Mesendoderm (in vitro differentiated cells): ENCODE measurements at regions not wholly inside any gene's neighbourhood (a gene's known extent, or its start where the extent isn't known, plus 50 kb on each side); places are given as distances from the start of the nearest gene placed in this dataset.

Experiments used
- DNase-seq: peaks from one replicate; pipeline ENCODE4 v3.0.0; 2013
- H2AK5ac ChIP-seq: 2 replicates; pipeline ENCODE4 v1.6.1; 2013; ENCODE audit warnings: low read length, inconsistent platforms
- H2BK120ac ChIP-seq: 2 replicates; pipeline ENCODE4 v1.6.1; 2013; ENCODE audit warnings: low read depth, mild to moderate bottlenecking, low read length, moderate library complexity, mixed read lengths
- H2BK15ac ChIP-seq: replicated peaks from 2 replicates; pipeline ENCODE4 v1.6.1; 2013; ENCODE audit warnings: low read depth, mild to moderate bottlenecking, moderate library complexity
- H2BK5ac ChIP-seq: 2 replicates; pipeline ENCODE4 v1.6.1; 2013; ENCODE audit warnings: low read length, inconsistent platforms
- H3K18ac ChIP-seq: 2 replicates; pipeline ENCODE4 v1.6.1; 2013; ENCODE audit warnings: mild to moderate bottlenecking, low read length, mixed read lengths
- H3K23ac ChIP-seq: one replicate; pipeline ENCODE4 v1.6.1; 2013; ENCODE audit warnings: low read length
- H3K27ac ChIP-seq: 2 replicates; pipeline ENCODE4 v1.5.1; 2013; ENCODE audit warnings: low read depth, mild to moderate bottlenecking, inconsistent platforms, low read length, moderate library complexity
- H3K27me3 ChIP-seq: 2 replicates; pipeline ENCODE4 v1.6.1; 2013; ENCODE audit warnings: low read length, control low read depth, mild to moderate bottlenecking, inconsistent platforms; ENCODE audit not compliant: insufficient read depth, poor library complexity
- H3K36me3 ChIP-seq: 2 replicates; pipeline ENCODE4 v1.6.1; 2013; ENCODE audit warnings: low read length, inconsistent platforms; ENCODE audit not compliant: control insufficient read depth, insufficient read depth
- H3K4ac ChIP-seq: one replicate; pipeline ENCODE4 v1.6.1; 2013; ENCODE audit warnings: low read depth, mild to moderate bottlenecking, low read length, moderate library complexity
- H3K4me1 ChIP-seq: 2 replicates; pipeline ENCODE4 v1.6.1; 2013; ENCODE audit warnings: low read depth, low read length, inconsistent platforms; ENCODE audit not compliant: control insufficient read depth
- H3K4me2 ChIP-seq: 2 replicates; pipeline ENCODE4 v1.6.1; 2013; ENCODE audit warnings: low read length
- H3K4me3 ChIP-seq: 2 replicates; pipeline ENCODE4 v1.5.1; 2013; ENCODE audit warnings: mild to moderate bottlenecking, low read length
- H3K56ac ChIP-seq: one replicate; pipeline ENCODE4 v1.6.1; 2013; ENCODE audit warnings: low read length
- H3K79me1 ChIP-seq: 2 replicates; pipeline ENCODE4 v1.6.1; 2013; ENCODE audit warnings: low read length, inconsistent platforms
- H3K79me2 ChIP-seq: 2 replicates; pipeline ENCODE4 v1.6.1; 2013; ENCODE audit warnings: mild to moderate bottlenecking, low read length; ENCODE audit not compliant: control insufficient read depth, insufficient read depth
- H3K9ac ChIP-seq: 2 replicates; pipeline ENCODE4 v1.6.1; 2013; ENCODE audit warnings: low read length, inconsistent platforms
- H4K5ac ChIP-seq: one replicate; pipeline ENCODE4 v1.6.1; 2013; ENCODE audit warnings: low read length
- H4K8ac ChIP-seq: one replicate; pipeline ENCODE4 v1.6.1; 2013; ENCODE audit warnings: low read depth, mild to moderate bottlenecking, control low read depth, low read length, moderate library complexity
- WGBS: extraction: QIAGEN DNeasy Blood & Tissue Kit; methylation state at CpG from one replicate; pipeline ENCODE4 v1.1.7; 2013; ENCODE audit warnings: low lambda C conversion rate, missing lambda C conversion rate; ENCODE audit not compliant: insufficient coverage; ENCODE audit errors: extremely low coverage; 5-methylcytosine and 5-hydroxymethylcytosine counted together

DNA sequence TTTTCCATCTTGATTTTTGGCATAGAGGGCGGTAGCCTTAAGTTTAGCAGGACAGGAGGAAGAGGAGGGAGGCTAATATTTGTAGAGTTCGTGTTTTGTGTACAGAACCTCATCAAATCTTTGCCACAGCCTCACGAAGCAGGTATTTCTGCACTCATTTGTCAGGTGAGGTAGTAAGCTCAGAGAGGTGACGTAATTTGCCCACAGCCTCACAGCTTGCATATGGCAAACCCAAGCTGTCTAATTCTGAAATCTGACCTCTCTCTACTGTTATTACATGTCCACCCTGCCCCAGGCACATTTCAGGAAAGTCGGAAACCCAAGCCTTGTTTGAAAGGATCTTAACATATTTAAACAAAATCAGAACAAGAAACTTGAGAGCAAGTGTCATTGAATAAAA, 91.1 kb upstream of the TPM1 start:
- Histone ChIP-seq H3K4ac (no peak overlapping the region), H3K27me3 (no peaks in the 10 kb centered on the region), H3K36me3 (no peaks in the 10 kb centered on the region), H3K79me1 (no peaks in the 10 kb centered on the region), H3K79me2 (no peaks in the 10 kb centered on the region), H3K4me2 (no peak overlapping the region), H2BK15ac (no peak overlapping the region), H3K56ac (no peak overlapping the region), H2AK5ac (no peak overlapping the region), H3K4me1 (no peaks in the 10 kb centered on the region), H4K5ac (no peak overlapping the region), H3K18ac (no peak overlapping the region), H2BK5ac (no peak overlapping the region), H3K9ac (no peak overlapping the region), H3K4me3 (no peak overlapping the region), H2BK120ac (no peak overlapping the region), H3K27ac (no peak overlapping the region), H3K23ac (no peak overlapping the region), H4K8ac (no peak overlapping the region)
- WGBS: no CpG with 5 or more reads among the region's 5 CpGs
- no peak for DNase-seq

DNA sequence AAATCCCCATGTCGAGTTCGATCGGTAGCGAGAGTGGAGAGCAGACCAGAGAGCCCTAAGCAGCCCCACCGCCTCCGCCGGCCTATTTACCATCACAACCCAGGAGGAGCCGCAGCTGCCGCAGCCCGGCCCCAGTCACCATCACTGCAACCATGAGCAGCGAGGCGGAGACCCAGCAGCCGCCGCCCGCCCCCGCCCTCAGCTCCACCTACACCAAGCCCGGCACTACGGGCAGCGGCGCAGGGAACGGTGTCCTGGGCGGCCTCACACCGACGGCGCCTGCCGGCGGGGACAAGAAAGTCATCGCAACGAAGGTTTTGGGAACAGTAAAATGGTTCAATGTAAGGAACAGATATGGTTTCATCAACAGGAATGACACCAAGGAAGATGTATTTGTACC, 89.5 kb upstream of the TPM1 start:
- H3K23ac ChIP-seq: no peak overlapping the region
- no peaks in the 10 kb centered on the region for H3K79me1 ChIP-seq
- no peak overlapping the region for H2BK15ac ChIP-seq
- no peak overlapping the region for H3K4me3 ChIP-seq
- H3K9ac ChIP-seq: no peak overlapping the region
- no peak overlapping the region for H2BK120ac ChIP-seq
- H3K4ac ChIP-seq: no peak overlapping the region
- no peak overlapping the region for H3K4me2 ChIP-seq
- no peak overlapping the region for H3K18ac ChIP-seq
- no peaks in the 10 kb centered on the region for H3K36me3 ChIP-seq
- H3K27me3 ChIP-seq: no peaks in the 10 kb centered on the region
- H4K5ac ChIP-seq: no peak overlapping the region
- no peak overlapping the region for H4K8ac ChIP-seq
- H3K79me2 ChIP-seq: no peaks in the 10 kb centered on the region
- no peaks in the 10 kb centered on the region for H3K4me1 ChIP-seq
- H3K56ac ChIP-seq: no peak overlapping the region
- no peak for DNase-seq
- no peak overlapping the region for H2BK5ac ChIP-seq
- H3K27ac ChIP-seq: no peak overlapping the region
- no peak overlapping the region for H2AK5ac ChIP-seq
- WGBS: no CpG with 5 or more reads among the region's 29 CpGs

DNA sequence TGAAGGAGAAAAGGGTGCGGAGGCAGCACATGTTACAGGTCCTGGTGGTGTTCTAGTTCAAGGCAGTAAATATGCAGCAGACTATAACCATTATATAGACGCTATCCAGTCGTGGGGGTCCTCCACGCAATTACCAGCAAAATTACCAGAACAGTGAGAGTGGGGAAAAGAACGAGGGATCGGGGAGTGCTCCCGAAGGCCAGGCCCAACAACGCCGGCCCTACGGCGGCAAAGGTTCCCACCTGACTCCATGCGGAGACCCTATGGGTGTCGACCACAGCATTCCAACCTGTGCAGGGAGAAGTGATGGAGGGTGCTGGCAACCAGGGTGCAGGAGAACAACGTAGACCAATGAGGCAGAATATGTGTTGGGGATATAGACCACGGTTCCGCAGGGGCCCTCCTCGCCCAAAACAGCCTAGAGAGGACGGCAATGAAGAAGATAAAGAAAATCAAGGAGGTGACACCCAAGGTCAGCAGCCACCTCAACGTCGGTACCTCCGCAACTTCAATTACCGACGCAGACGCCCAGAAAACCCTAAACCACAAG, 89.0 kb upstream of the TPM1 start:
- no peaks in the 10 kb centered on the region for H3K36me3 ChIP-seq
- no peak overlapping the region for H3K4me2 ChIP-seq
- H3K4me3 ChIP-seq: no peak overlapping the region
- WGBS: no CpG with 5 or more reads among the region's 24 CpGs
- no peak for DNase-seq
- no peak overlapping the region for H4K5ac ChIP-seq
- no peak overlapping the region for H2BK5ac ChIP-seq
- H2BK15ac ChIP-seq: no peak overlapping the region
- no peak overlapping the region for H4K8ac ChIP-seq
- H3K56ac ChIP-seq: no peak overlapping the region
- H3K79me2 ChIP-seq: no peaks in the 10 kb centered on the region
- no peak overlapping the region for H2BK120ac ChIP-seq
- H3K4me1 ChIP-seq: no peaks in the 10 kb centered on the region
- H3K18ac ChIP-seq: no peak overlapping the region
- H2AK5ac ChIP-seq: no peak overlapping the region
- no peak overlapping the region for H3K23ac ChIP-seq
- H3K27me3 ChIP-seq: no peaks in the 10 kb centered on the region
- H3K4ac ChIP-seq: no peak overlapping the region
- no peak overlapping the region for H3K9ac ChIP-seq
- no peak overlapping the region for H3K27ac ChIP-seq
- no peaks in the 10 kb centered on the region for H3K79me1 ChIP-seq

DNA sequence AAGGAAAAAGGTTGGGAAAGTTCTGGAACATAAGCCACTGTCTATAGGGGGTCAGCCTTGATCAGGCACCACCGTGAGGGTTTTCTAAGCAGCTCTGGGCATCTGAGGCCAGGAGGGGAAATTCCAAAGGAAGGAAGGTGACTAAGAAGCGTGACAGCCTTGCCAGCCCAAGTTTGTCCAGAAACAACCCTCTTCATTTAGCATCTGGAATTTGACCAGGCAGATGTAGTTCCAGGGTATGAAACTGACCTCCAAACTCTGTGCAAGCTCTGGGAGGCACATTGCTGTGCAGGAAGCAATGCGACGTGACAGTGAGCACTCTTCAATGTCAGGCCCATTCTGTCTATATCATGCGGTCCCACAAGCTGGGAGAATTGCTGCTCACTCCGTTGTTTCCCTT, 85.4 kb upstream of the TPM1 start:
- no peak overlapping the region for H3K4me3 ChIP-seq

DNA sequence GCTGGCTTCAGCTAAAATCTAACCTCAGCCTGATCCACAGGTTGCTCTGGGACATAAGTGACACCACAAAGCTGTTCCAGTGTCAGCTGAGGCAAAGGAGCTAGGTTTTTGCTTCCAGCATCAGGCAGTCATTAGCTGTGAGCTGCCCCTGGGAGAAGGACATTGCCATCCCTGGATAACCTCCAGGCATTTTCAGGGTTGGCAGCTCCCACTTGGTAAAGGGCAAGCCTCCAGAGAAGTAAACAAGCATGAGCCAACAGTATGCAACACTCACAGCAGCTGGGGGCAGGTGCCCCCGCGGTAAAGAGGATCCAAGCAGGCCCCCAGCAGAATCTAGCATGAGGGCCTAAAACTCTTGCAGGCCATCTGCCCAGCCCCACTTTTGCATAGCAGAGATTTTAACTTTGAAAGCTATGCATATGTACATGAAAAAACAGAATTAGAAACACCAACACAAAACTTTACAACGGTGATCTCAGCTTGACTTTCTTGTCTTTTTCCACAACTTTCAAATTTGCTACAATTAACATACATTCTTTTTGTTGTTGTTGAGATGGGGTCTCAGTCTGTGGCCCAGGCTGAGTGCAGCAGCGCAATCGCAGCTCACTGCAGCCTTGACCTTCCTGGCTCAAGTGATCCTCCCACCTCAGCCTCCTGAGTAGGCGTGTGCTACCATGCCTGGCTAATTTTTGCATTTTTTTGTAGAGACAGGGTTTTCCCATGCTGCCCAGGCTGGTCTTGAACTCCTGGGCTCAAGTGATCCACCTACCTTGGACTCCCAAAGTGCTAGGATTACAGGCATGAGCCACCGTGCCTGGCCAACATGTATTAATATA, 83.8 kb upstream of the TPM1 start:
- no peaks in the 10 kb centered on the region for H3K79me1 ChIP-seq

More for the DNA sequence above, 85.4 kb upstream of the TPM1 start:
- Histone ChIP-seq H3K79me1 (no peaks in the 10 kb centered on the region), H3K27ac (no peak overlapping the region), H3K4ac (no peak overlapping the region), H2BK5ac (no peak overlapping the region), H4K5ac (no peak overlapping the region), H2BK15ac (no peak overlapping the region), H2BK120ac (no peak overlapping the region), H3K18ac (no peak overlapping the region), H3K9ac (no peak overlapping the region), H3K4me1 (no peaks in the 10 kb centered on the region), H3K27me3 (no peaks in the 10 kb centered on the region), H4K8ac (no peak overlapping the region), H3K36me3 (no peaks in the 10 kb centered on the region), H3K4me2 (no peak overlapping the region), H3K79me2 (no peaks in the 10 kb centered on the region), H2AK5ac (no peak overlapping the region), H3K23ac (no peak overlapping the region), H3K56ac (no peak overlapping the region)
- DNase-seq: no peak
- WGBS: no CpG with 5 or more reads among the region's 6 CpGs

More for the DNA sequence above, 83.8 kb upstream of the TPM1 start:
- no peak overlapping the region for H2AK5ac ChIP-seq
- no peak overlapping the region for H2BK120ac ChIP-seq
- no peaks in the 10 kb centered on the region for H3K36me3 ChIP-seq
- H3K27me3 ChIP-seq: no peaks in the 10 kb centered on the region
- H2BK5ac ChIP-seq: no peak overlapping the region
- H4K5ac ChIP-seq: no peak overlapping the region
- no peaks in the 10 kb centered on the region for H3K4me1 ChIP-seq
- no peak overlapping the region for H3K23ac ChIP-seq
- H3K27ac ChIP-seq: no peak overlapping the region
- DNase-seq: no peak
- H4K8ac ChIP-seq: no peak overlapping the region
- H3K4me2 ChIP-seq: no peak overlapping the region
- H2BK15ac ChIP-seq: no peak overlapping the region
- H3K4me3 ChIP-seq: no peak overlapping the region
- no peak overlapping the region for H3K56ac ChIP-seq
- H3K18ac ChIP-seq: no peak overlapping the region
- no peak overlapping the region for H3K9ac ChIP-seq
- no CpG with 5 or more reads among the region's 7 CpGs for WGBS
- no peak overlapping the region for H3K4ac ChIP-seq
- H3K79me2 ChIP-seq: no peaks in the 10 kb centered on the region
